H9 (cell line): ENCODE measurements at regions not wholly inside any gene's neighbourhood (a gene's known extent, or its start where the extent isn't known, plus 50 kb on each side); places are given as distances from the start of the nearest gene placed in this dataset.

Source experiments
- DNase-seq: peaks from one replicate; pipeline ENCODE4 v3.0.0-alpha.2; 2017
- H2AFZ ChIP-seq: one replicate; pipeline ENCODE4 v1.6.1; 2013; ENCODE audit warnings: mild to moderate bottlenecking, low read length, control low read depth, moderate library complexity
- H2AK5ac ChIP-seq: 2 replicates; pipeline ENCODE4 v1.6.1; 2013; ENCODE audit warnings: low read length, control low read depth, mixed read lengths; ENCODE audit not compliant: insufficient read length
- H2BK120ac ChIP-seq: one replicate; pipeline ENCODE4 v1.6.1; 2013; ENCODE audit warnings: low read depth, mild to moderate bottlenecking, low read length, control low read depth, inconsistent platforms; ENCODE audit not compliant: poor library complexity, severe bottlenecking
- H2BK12ac ChIP-seq: 2 replicates; pipeline ENCODE4 v1.6.1; 2013; ENCODE audit warnings: low read length, control low read depth, mixed read lengths, low read depth; ENCODE audit not compliant: insufficient read length
- H2BK15ac ChIP-seq: 2 replicates; pipeline ENCODE4 v1.6.1; 2013; ENCODE audit warnings: low read depth, low read length, control low read depth
- H2BK20ac ChIP-seq: one replicate; pipeline ENCODE4 v1.6.1; 2013; ENCODE audit warnings: low read depth, mild to moderate bottlenecking, low read length, control low read depth, inconsistent platforms; ENCODE audit not compliant: poor library complexity, severe bottlenecking
- H2BK5ac ChIP-seq: 2 replicates; pipeline ENCODE4 v1.6.1; 2013; ENCODE audit warnings: low read length, control low read depth, mixed read lengths; ENCODE audit not compliant: insufficient read length
- H3K14ac ChIP-seq: 2 replicates; pipeline ENCODE4 v1.6.1; 2013; ENCODE audit warnings: low read length, control low read depth; ENCODE audit not compliant: insufficient read depth
- H3K18ac ChIP-seq: 2 replicates; pipeline ENCODE4 v1.6.1; 2013; ENCODE audit warnings: low read depth, mild to moderate bottlenecking, mixed read lengths, low read length, control low read depth; ENCODE audit not compliant: insufficient read length
- H3K23ac ChIP-seq: 2 replicates; pipeline ENCODE4 v1.6.1; 2013; ENCODE audit warnings: low read length, control low read depth, mixed read lengths, low read depth; ENCODE audit not compliant: insufficient read length
- H3K23me2 ChIP-seq: 2 replicates; pipeline ENCODE4 v1.6.1; 2013; ENCODE audit warnings: low read depth, mild to moderate bottlenecking, mixed read lengths, low read length, control low read depth; ENCODE audit not compliant: insufficient read length, poor library complexity, severe bottlenecking
- H3K27ac ChIP-seq: 2 replicates; pipeline ENCODE4 v1.5.1; 2013; ENCODE audit warnings: low read length, control low read depth, mixed read lengths, low read depth; ENCODE audit not compliant: insufficient read length
- H3K27me3 ChIP-seq: 2 replicates; pipeline ENCODE4 v1.6.1; 2013; ENCODE audit warnings: low read length, control low read depth, inconsistent platforms; ENCODE audit not compliant: insufficient read depth
- H3K4ac ChIP-seq: 2 replicates; pipeline ENCODE4 v1.6.1; 2013; ENCODE audit warnings: low read depth, mild to moderate bottlenecking, control low read depth, inconsistent platforms, low read length, moderate library complexity
- H3K4me1 ChIP-seq: 2 replicates; pipeline ENCODE4 v1.6.1; 2013; ENCODE audit warnings: low read length, control low read depth, inconsistent platforms; ENCODE audit not compliant: insufficient read depth
- H3K4me2 ChIP-seq: 2 replicates; pipeline ENCODE4 v1.6.1; 2013; ENCODE audit warnings: low read length, control low read depth, mixed read lengths; ENCODE audit not compliant: insufficient read length, insufficient read depth
- H3K56ac ChIP-seq: 2 replicates; pipeline ENCODE4 v1.6.1; 2013; ENCODE audit warnings: low read depth, mild to moderate bottlenecking, mixed read lengths, low read length, control low read depth; ENCODE audit not compliant: insufficient read length
- H3K79me1 ChIP-seq: 2 replicates; pipeline ENCODE4 v1.6.1; 2013; ENCODE audit warnings: low read depth, mild to moderate bottlenecking, moderate library complexity, low read length, control low read depth, inconsistent platforms; ENCODE audit not compliant: insufficient read depth, poor library complexity, severe bottlenecking
- H3K79me2 ChIP-seq: 2 replicates; pipeline ENCODE4 v1.6.1; 2013; ENCODE audit warnings: low read length, control low read depth, inconsistent platforms; ENCODE audit not compliant: insufficient read depth
- H3K9ac ChIP-seq: 2 replicates; pipeline ENCODE4 v1.6.1; 2013; ENCODE audit warnings: low read length, control low read depth, mixed read lengths; ENCODE audit not compliant: insufficient read length; ENCODE audit errors: extremely low read depth
- H3K9me3 ChIP-seq: one replicate; pipeline ENCODE4 v1.6.1; 2013; ENCODE audit warnings: low read depth, low read length, inconsistent platforms; ENCODE audit not compliant: control insufficient read depth
- H3T11ph ChIP-seq: one replicate; pipeline ENCODE4 v1.6.1; 2013; ENCODE audit warnings: mild to moderate bottlenecking, low read length, control low read depth, inconsistent platforms
- H4K20me1 ChIP-seq: one replicate; pipeline ENCODE4 v1.6.1; 2013; ENCODE audit not compliant: control insufficient read depth, insufficient read length, insufficient read depth
- H4K5ac ChIP-seq: 2 replicates; pipeline ENCODE4 v1.6.1; 2013; ENCODE audit warnings: low read depth, mild to moderate bottlenecking, mixed read lengths, low read length, control low read depth; ENCODE audit not compliant: insufficient read length
- H4K8ac ChIP-seq: replicated peaks from 2 replicates; pipeline ENCODE4 v1.6.1; 2013; ENCODE audit warnings: low read length, control low read depth, mixed read lengths, low read depth; ENCODE audit not compliant: insufficient read length
- H4K91ac ChIP-seq: 2 replicates; pipeline ENCODE4 v1.6.1; 2013; ENCODE audit warnings: low read depth, mild to moderate bottlenecking, moderate library complexity, mixed read lengths, low read length, control low read depth; ENCODE audit not compliant: insufficient read length
- H3K27ac Mint-ChIP-seq, 3 experiments: 2 replicates in 2 of 3; 3 replicates in 1 of 3; pipeline ENCODE4 v1.8.0; 2020 to 2021; ENCODE audit warnings: mixed read lengths in 3 of 3, mild to moderate bottlenecking in 1 of 3, moderate library complexity in 1 of 3
- H3K27me3 Mint-ChIP-seq: 2 replicates; pipeline ENCODE4 v1.8.0; 2021; ENCODE audit warnings: low read depth, mild to moderate bottlenecking, moderate library complexity, mixed read lengths
- H3K36me3 Mint-ChIP-seq, 3 experiments: 2 replicates in 2 of 3; 3 replicates in 1 of 3; pipeline ENCODE4 v1.8.0; 2020 to 2021; ENCODE audit warnings: low read depth in 3 of 3, mixed read lengths in 3 of 3; ENCODE audit not compliant: insufficient read depth in 1 of 3
- H3K4me1 Mint-ChIP-seq, 2 experiments: 2 replicates each; pipeline ENCODE4 v1.8.0; 2020; ENCODE audit warnings: mixed read lengths in 2 of 2
- H3K4me3 Mint-ChIP-seq, 2 experiments: 2 replicates in 1 of 2; 3 replicates in 1 of 2; pipeline ENCODE4 v1.8.0; 2020 to 2021; ENCODE audit warnings: mild to moderate bottlenecking in 2 of 2, mixed read lengths in 2 of 2, moderate library complexity in 1 of 2
- H3K9me3 Mint-ChIP-seq, 2 experiments: 2 replicates in 1 of 2; 3 replicates in 1 of 2; pipeline ENCODE4 v1.8.0; 2020; ENCODE audit warnings: mild to moderate bottlenecking in 2 of 2, mixed read lengths in 2 of 2, moderate library complexity in 1 of 2
- CTCF ChIP-seq: fragments of 200-600 bp; sonication (generic); conservative IDR thresholded peaks from 3 replicates; pipeline ENCODE4 v1.8.0; 2021; ENCODE audit warnings: antibody characterized with exemption, mild to moderate bottlenecking

GRCh38 chr13:102508411-102508810 is 88.4 kb upstream of the TPP2 start:
- Histone ChIP-seq H3K56ac (no peak overlapping the region), H3K9me3 (no peaks in the 10 kb centered on the region), H2BK120ac (no peak overlapping the region), H4K91ac (no peak overlapping the region), H3K14ac (no peak overlapping the region), H3K18ac (no peak overlapping the region), H4K20me1 (no peaks in the 10 kb centered on the region), H3K79me2 (no peaks in the 10 kb centered on the region), H4K8ac (no peak overlapping the region), H3K27me3 (no peaks in the 10 kb centered on the region), H3T11ph (no peak overlapping the region), H2AK5ac (no peak overlapping the region), H2AFZ (no peak overlapping the region), H3K4me1 (no peaks in the 10 kb centered on the region), H3K4ac (no peak overlapping the region), H3K4me2 (no peak overlapping the region), H3K27ac (no peak overlapping the region), H3K9ac (no peak overlapping the region), H2BK5ac (no peak overlapping the region), H4K5ac (no peak overlapping the region), H2BK15ac (no peak overlapping the region), H3K23me2 (no peaks in the 10 kb centered on the region), H3K23ac (no peak overlapping the region), H3K79me1 (no peaks in the 10 kb centered on the region), H2BK12ac (no peak overlapping the region), H2BK20ac (no peak overlapping the region)
- Mint-ChIP-seq H3K27ac (peak overlapping the region in 1 of 3 experiments; percentile 49; a peak in 1 of 7 replicates), H3K9me3 (peaks cover 0 to 10% of the 10 kb centered on the region in 2 experiments; a peak in 3 of 5 replicates), H3K4me1 (peaks cover 11 to 16% of the 10 kb centered on the region in 2 experiments), H3K4me3 (no peak overlapping the region), H3K36me3 (peaks cover 3 to 10% (median 3%) of the 10 kb centered on the region in 3 experiments; a peak in 4 of 7 replicates), H3K27me3 (no peaks in the 10 kb centered on the region)
- peak; percentile 43 for DNase-seq
- no peak for TF ChIP-seq CTCF
